ENCODE measurements at regions not wholly inside any gene's neighbourhood (a gene's known extent, or its start where the extent isn't known, plus 50 kb on each side); places are given as distances from the start of the nearest gene placed in this dataset.

GRCh38 chr2:45337481-45337880 lies 273.6 kb downstream of the SRBD1 start:
- Mint-ChIP-seq H3K4me1 (ENCODE audit: low read depth) (no peaks in the 10 kb centered on the region), H3K4me3 (no peak overlapping the region), H3K27ac (no peak overlapping the region), H3K9me3 (no peaks in the 10 kb centered on the region), H3K27me3 (peaks cover 1% of the 10 kb centered on the region), H3K36me3 (ENCODE audit: low read depth) (no peaks in the 10 kb centered on the region)
- TF ChIP-seq, protein P1, sequence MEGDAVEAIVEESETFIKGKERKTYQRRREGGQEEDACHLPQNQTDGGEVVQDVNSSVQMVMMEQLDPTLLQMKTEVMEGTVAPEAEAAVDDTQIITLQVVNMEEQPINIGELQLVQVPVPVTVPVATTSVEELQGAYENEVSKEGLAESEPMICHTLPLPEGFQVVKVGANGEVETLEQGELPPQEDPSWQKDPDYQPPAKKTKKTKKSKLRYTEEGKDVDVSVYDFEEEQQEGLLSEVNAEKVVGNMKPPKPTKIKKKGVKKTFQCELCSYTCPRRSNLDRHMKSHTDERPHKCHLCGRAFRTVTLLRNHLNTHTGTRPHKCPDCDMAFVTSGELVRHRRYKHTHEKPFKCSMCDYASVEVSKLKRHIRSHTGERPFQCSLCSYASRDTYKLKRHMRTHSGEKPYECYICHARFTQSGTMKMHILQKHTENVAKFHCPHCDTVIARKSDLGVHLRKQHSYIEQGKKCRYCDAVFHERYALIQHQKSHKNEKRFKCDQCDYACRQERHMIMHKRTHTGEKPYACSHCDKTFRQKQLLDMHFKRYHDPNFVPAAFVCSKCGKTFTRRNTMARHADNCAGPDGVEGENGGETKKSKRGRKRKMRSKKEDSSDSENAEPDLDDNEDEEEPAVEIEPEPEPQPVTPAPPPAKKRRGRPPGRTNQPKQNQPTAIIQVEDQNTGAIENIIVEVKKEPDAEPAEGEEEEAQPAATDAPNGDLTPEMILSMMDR (IDR thresholded peaks at IDR 0.05), result no peak
- DNase-seq (no peak), ATAC-seq (no peak)
- intact Hi-C loops (cut with micrococcal nuclease), result no loop called here
- POLR2A ChIA-PET, result no interaction called here
- CTCF ChIA-PET, result no interaction called here

DNA sequence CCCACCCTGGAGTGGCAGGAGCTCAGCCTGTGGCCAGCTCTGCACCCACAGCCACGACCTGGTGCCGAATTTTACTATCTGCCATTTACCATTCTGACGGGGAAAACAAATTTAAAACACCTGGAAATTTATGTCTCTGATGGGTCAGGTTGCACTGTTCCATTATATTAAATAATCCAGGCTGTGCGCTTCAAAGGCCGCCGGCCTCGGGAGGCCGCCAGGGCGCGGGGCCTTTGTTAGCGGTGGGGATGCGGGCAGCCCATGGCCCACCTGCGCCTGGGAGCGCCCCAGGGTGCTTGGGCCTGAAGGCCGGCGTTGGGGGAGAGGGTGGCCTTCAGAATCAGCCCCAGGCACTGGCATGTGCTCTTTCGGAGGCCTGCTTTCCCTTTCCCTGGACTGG lies 276.9 kb downstream of the SRBD1 start:
- Mint-ChIP-seq H3K27me3 (peaks cover 1% of the 10 kb centered on the region), H3K4me1 (ENCODE audit: low read depth) (no peaks in the 10 kb centered on the region), H3K27ac (no peak overlapping the region), H3K9me3 (no peaks in the 10 kb centered on the region), H3K4me3 (no peak overlapping the region), H3K36me3 (ENCODE audit: low read depth) (no peaks in the 10 kb centered on the region)
- ChIA-PET POLR2A (no interaction called here), CTCF (no interaction called here)
- no peak for ATAC-seq
- TF ChIP-seq, protein P1 (IDR thresholded peaks at IDR 0.05), result no peak
- DNase-seq, result no peak
- intact Hi-C loops (cut with micrococcal nuclease), result no loop called here

DNA sequence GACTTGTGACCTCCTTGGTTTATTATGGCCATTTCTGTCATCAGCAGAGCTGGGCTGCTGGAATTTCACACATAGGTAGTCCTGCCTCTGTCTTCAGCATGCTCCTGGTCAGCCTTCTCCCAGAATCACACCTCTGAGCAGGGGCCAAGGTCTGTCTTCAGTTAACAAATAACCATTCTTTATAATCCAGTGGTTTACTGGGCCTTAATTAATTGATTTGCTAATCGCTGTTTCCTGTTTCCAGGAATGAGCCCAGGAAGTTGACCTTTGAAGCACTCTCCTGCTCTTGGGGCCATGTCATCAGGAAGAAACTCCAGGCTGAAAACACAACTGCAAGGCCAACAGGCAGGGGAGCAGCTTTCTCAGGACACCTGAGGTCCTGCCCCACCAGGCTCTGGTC lies 278.5 kb downstream of the SRBD1 start:
- no peaks in the 10 kb centered on the region for H3K9me3 Mint-ChIP-seq
- peaks cover 3% of the 10 kb centered on the region for H3K27me3 Mint-ChIP-seq
- intact Hi-C loops (cut with micrococcal nuclease), result no loop called here
- DNase-seq, result no peak
- no peak for ATAC-seq
- POLR2A ChIA-PET, result interaction anchor here (0.8 kb wide), 1 partner anchor 436 kb away, joined by 3 read pairs; no protein-coding TSS in a partner anchor
- CTCF ChIA-PET, result no interaction called here
- no peak overlapping the region for H3K27ac Mint-ChIP-seq
- no peak overlapping the region for H3K4me3 Mint-ChIP-seq
- TF ChIP-seq, protein P1 (IDR thresholded peaks at IDR 0.05), result no peak
- no peaks in the 10 kb centered on the region for H3K36me3 Mint-ChIP-seq (ENCODE audit: low read depth)
- H3K4me1 Mint-ChIP-seq (ENCODE audit: low read depth), result no peaks in the 10 kb centered on the region

- Mint-ChIP-seq H3K27ac (no peak overlapping the region), H3K9me3 (no peaks in the 10 kb centered on the region), H3K4me1 (ENCODE audit: low read depth) (no peaks in the 10 kb centered on the region), H3K27me3 (peaks cover 4% of the 10 kb centered on the region), H3K4me3 (no peak overlapping the region), H3K36me3 (ENCODE audit: low read depth) (no peaks in the 10 kb centered on the region)
- ChIA-PET POLR2A (interaction anchor here (0.8 kb wide), 1 partner anchor 436 kb away, joined by 3 read pairs; no protein-coding TSS in a partner anchor), CTCF (no interaction called here)
- DNase-seq (no peak), ATAC-seq (no peak)
- TF ChIP-seq, protein P1 (IDR thresholded peaks at IDR 0.05), result no peak
- intact Hi-C loops (cut with micrococcal nuclease), result no loop called here
Measured at GRCh38 chr2:45332094-45332493, 279.0 kb downstream of the SRBD1 start.

DNA sequence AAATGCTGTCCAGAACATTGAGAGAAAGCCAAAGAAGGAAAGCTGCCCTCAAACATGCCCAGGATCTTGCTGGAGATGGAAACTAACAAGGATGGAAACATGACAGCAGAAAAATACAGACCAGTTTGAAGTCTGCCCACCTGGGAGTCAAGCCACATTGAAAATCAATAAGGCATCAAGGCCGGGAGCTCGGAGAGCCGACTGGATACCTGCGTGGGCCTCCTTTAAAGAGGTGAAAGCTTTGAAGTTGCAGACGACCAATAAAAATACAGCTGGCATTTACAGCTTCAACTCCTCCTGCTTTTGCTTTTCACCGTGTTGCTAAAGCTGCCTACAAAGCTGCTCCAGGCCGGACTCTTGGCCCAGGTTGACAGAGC lies 279.7 kb downstream of the SRBD1 start:
- CTCF ChIA-PET, result no interaction called here

More for the DNA sequence above, 279.7 kb downstream of the SRBD1 start:
- Mint-ChIP-seq H3K27ac (no peak overlapping the region), H3K4me3 (no peak overlapping the region), H3K27me3 (peaks cover 4% of the 10 kb centered on the region), H3K4me1 (ENCODE audit: low read depth) (no peaks in the 10 kb centered on the region), H3K36me3 (ENCODE audit: low read depth) (no peaks in the 10 kb centered on the region), H3K9me3 (no peaks in the 10 kb centered on the region)
- TF ChIP-seq, protein P1 (IDR thresholded peaks at IDR 0.05), result no peak
- no peak for DNase-seq
- intact Hi-C loops (cut with micrococcal nuclease), result no loop called here
- no peak for ATAC-seq
- POLR2A ChIA-PET, result no interaction called here
